ENCODE measurements at regions not wholly inside any gene's neighbourhood (a gene's known extent, or its start where the extent isn't known, plus 50 kb on each side); places are given as distances from the start of the nearest gene placed in this dataset.
A peak's percentile ranks its signal among the peaks of the same experiment; 100 is the strongest.

DNA sequence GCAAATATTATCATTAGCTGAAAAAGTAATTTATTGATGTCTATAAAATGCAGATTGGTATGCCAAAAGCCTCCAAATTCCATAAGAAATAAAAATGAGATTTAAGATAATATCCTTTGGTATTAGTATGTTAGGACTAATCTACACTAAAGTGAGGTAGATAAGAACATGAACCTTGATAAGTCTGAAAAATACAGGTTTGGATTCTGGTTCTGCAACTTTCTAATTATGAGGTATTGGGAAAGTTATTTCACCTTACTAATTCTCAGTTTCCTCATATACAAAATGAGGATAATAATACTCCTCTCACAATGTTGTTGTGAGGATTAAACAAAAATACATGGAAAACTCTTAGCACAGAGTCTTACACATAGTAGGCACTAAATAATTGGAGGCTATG, 300.1 kb downstream of the NNT start:
- Histone ChIP-seq H3K4me1 (no peaks in the 10 kb centered on the region), H3F3A (ENCODE audit: low read depth) (no peaks in the 10 kb centered on the region), H2AFZ (replicated peaks) (no peak overlapping the region), H3K4me2 (no peak overlapping the region), H4K20me1 (ENCODE audit: low read depth) (no peaks in the 10 kb centered on the region), H3K36me3 (no peaks in the 10 kb centered on the region), H3K4me3 (no peak overlapping the region), H3K27ac (no peak overlapping the region), H3K27me3 (no peaks in the 10 kb centered on the region), H3K9ac (no peak overlapping the region), H3K79me2 (ENCODE audit: low read depth) (no peaks in the 10 kb centered on the region), H3K9me3 (ENCODE audit: low read depth) (no peaks in the 10 kb centered on the region)
- Mint-ChIP-seq H3K27ac (no peak overlapping the region), H3K4me3 (no peak overlapping the region), H3K4me1 (no peaks in the 10 kb centered on the region), H3K9me3 (no peaks in the 10 kb centered on the region), H3K27me3 (ENCODE audit: insufficient read depth, low read depth) (no peaks in the 10 kb centered on the region), H3K36me3 (no peaks in the 10 kb centered on the region)
- no peak for TF ChIP-seq EZH2 (IDR thresholded peaks at IDR 0.05)
- no peak for TF ChIP-seq EZH2phosphoT487 (IDR thresholded peaks at IDR 0.05)
- TF ChIP-seq, protein P1, sequence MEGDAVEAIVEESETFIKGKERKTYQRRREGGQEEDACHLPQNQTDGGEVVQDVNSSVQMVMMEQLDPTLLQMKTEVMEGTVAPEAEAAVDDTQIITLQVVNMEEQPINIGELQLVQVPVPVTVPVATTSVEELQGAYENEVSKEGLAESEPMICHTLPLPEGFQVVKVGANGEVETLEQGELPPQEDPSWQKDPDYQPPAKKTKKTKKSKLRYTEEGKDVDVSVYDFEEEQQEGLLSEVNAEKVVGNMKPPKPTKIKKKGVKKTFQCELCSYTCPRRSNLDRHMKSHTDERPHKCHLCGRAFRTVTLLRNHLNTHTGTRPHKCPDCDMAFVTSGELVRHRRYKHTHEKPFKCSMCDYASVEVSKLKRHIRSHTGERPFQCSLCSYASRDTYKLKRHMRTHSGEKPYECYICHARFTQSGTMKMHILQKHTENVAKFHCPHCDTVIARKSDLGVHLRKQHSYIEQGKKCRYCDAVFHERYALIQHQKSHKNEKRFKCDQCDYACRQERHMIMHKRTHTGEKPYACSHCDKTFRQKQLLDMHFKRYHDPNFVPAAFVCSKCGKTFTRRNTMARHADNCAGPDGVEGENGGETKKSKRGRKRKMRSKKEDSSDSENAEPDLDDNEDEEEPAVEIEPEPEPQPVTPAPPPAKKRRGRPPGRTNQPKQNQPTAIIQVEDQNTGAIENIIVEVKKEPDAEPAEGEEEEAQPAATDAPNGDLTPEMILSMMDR (IDR thresholded peaks at IDR 0.05) = no peak
- no peak for DNase-seq (ENCODE audit: low spot score)

DNA sequence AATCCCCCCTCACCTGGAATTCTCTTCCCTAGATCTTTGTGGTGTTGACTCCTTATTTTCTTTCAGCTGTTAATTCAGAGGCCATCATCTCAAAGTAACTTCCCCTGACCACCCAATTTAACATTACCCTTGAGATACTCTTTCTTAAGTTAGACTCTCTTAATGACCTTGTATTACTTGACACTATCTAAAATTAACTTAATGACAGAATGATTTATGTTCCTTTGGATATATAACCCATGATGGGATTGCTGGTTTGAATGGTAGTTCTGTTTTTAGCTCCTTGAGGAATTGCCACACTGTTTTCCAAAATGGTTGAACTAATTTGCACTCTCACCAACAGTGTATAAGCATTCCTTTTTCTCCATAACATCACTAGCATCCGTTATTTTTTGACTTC, 298.0 kb downstream of the NNT start:
- no peak overlapping the region for H3K4me2 ChIP-seq
- H3K4me1 Mint-ChIP-seq = no peaks in the 10 kb centered on the region
- H3K36me3 ChIP-seq = no peaks in the 10 kb centered on the region
- no peaks in the 10 kb centered on the region for H4K20me1 ChIP-seq (ENCODE audit: low read depth)
- no peaks in the 10 kb centered on the region for H3K9me3 Mint-ChIP-seq
- H3K27ac ChIP-seq = no peak overlapping the region
- H3K4me3 ChIP-seq = no peak overlapping the region
- H3K9me3 ChIP-seq (ENCODE audit: low read depth) = no peaks in the 10 kb centered on the region
- H3K4me1 ChIP-seq = no peaks in the 10 kb centered on the region
- no peak overlapping the region for H2AFZ ChIP-seq (replicated peaks)
- H3F3A ChIP-seq (ENCODE audit: low read depth) = no peaks in the 10 kb centered on the region
- peaks cover 3% of the 10 kb centered on the region for H3K27me3 Mint-ChIP-seq (ENCODE audit: insufficient read depth, low read depth)
- no peaks in the 10 kb centered on the region for H3K79me2 ChIP-seq (ENCODE audit: low read depth)
- no peak overlapping the region for H3K9ac ChIP-seq
- DNase-seq (ENCODE audit: low spot score) = no peak
- no peaks in the 10 kb centered on the region for H3K36me3 Mint-ChIP-seq
- no peak overlapping the region for H3K27ac Mint-ChIP-seq
- TF ChIP-seq, protein P1 (IDR thresholded peaks at IDR 0.05) = no peak
- TF ChIP-seq EZH2 (IDR thresholded peaks at IDR 0.05) (no peak), EZH2phosphoT487 (IDR thresholded peaks at IDR 0.05) (no peak)
- H3K27me3 ChIP-seq = no peaks in the 10 kb centered on the region
- H3K4me3 Mint-ChIP-seq = no peak overlapping the region

DNA sequence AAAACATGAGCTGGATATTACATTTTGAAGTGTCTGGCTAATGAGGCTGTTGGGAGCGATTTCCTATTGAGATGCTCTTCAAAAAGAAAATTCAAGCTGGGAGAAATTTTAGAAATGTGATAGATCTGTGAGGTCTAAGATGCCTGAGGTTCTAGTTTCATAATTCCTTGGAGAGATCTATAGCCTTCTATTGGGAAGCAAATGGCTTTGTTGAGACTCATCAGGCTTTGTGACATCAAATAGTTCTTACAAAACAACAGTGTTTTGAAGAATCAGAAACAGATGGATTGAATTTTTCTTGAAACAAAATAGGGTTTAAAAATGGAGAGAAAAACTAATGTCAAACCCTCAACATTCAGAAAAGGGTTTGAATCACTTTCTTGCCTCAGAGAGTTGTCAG, 292.9 kb downstream of the NNT start:
- Mint-ChIP-seq H3K4me1 (no peaks in the 10 kb centered on the region), H3K36me3 (no peaks in the 10 kb centered on the region), H3K4me3 (no peak overlapping the region), H3K27ac (no peak overlapping the region), H3K9me3 (no peaks in the 10 kb centered on the region), H3K27me3 (ENCODE audit: insufficient read depth, low read depth) (peaks cover 3% of the 10 kb centered on the region)
- no peaks in the 10 kb centered on the region for H4K20me1 ChIP-seq (ENCODE audit: low read depth)
- no peak overlapping the region for H3K9ac ChIP-seq
- no peak for DNase-seq (ENCODE audit: low spot score)
- TF ChIP-seq EZH2phosphoT487 (IDR thresholded peaks at IDR 0.05) = no peak
- TF ChIP-seq, protein P1 (IDR thresholded peaks at IDR 0.05) = no peak
- TF ChIP-seq EZH2 (IDR thresholded peaks at IDR 0.05) = no peak
- no peaks in the 10 kb centered on the region for H3K4me1 ChIP-seq
- no peaks in the 10 kb centered on the region for H3K36me3 ChIP-seq
- H3K4me3 ChIP-seq = no peak overlapping the region
- no peaks in the 10 kb centered on the region for H3F3A ChIP-seq (ENCODE audit: low read depth)
- no peaks in the 10 kb centered on the region for H3K79me2 ChIP-seq (ENCODE audit: low read depth)
- H3K4me2 ChIP-seq = no peak overlapping the region
- H3K27me3 ChIP-seq = no peaks in the 10 kb centered on the region
- peak overlapping the region; percentile 29 for H2AFZ ChIP-seq (replicated peaks)
- H3K27ac ChIP-seq = no peak overlapping the region
- no peaks in the 10 kb centered on the region for H3K9me3 ChIP-seq (ENCODE audit: low read depth)

All from neural progenitor cell (in vitro differentiated cells).